ENCODE measurements at regions not wholly inside any gene's neighbourhood (a gene's known extent, or its start where the extent isn't known, plus 50 kb on each side); places are given as distances from the start of the nearest gene placed in this dataset.

DNA sequence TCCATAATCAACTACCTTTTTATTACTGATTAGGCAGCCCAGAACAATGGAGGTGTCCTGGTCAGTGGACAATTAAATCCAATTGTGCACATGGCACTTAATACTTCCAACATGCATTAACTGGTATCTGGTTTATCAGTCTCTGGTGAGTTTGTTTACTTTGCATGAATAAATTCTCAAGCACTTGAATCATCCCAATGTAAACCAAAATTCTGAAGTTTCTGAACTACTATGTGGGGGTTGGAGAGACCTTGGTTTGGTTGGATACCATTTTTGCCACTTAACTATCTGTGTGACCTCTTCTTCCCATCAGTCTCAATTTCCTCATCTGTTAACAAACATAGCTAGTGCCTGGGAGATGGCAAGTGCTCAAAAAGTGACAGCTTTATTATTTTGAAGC, 70.5 kb upstream of the MAP4 start:
- Histone ChIP-seq H3K36me3 (peaks cover 3 to 7% of the 10 kb centered on the region in 2 donors), H3K4me3 (peak overlapping the region in 1 of 2 donors; percentile 84), H3K27me3 (no peaks in the 10 kb centered on the region), H3K9me3 (no peaks in the 10 kb centered on the region), H3K27ac (peak overlapping the region; percentile 97 to 98), H3K4me1 (peaks cover 5 to 32% of the 10 kb centered on the region in 2 donors)
- DNase-seq (ENCODE audit: low spot score in 2 of 2): no peak
- intact Hi-C loops (cut with DNase I): loop anchor here (5.0 kb wide), 1 partner anchor 66 kb away; no protein-coding TSS in a partner anchor
- TF ChIP-seq CTCF (IDR thresholded peaks at IDR 0.05): no peak

DNA sequence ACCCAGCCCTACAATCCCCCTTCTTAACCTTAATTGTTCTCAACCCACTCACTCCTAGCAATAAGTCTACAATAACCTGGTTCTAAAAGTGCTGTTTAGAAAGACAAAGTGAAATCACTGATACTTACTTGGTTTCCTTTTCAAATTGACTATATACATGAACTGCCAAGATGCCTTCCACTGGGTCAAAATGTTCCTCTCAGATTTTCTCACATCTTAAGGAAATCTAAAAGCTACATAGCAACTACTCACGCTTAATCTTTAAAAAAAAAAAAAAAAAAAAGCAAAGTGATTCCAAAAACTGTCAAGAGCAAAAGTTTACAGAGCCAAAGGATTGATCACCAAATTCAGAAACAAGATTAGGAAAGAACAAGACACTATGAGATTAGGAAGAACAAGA, 68.7 kb upstream of the MAP4 start:
- peak overlapping the region; percentile 97 to 98 for H3K27ac ChIP-seq
- no peak for TF ChIP-seq CTCF (IDR thresholded peaks at IDR 0.05)
- peaks cover 3 to 7% of the 10 kb centered on the region in 2 donors for H3K36me3 ChIP-seq
- peak overlapping the region in 1 of 2 donors; percentile 8 for H3K4me3 ChIP-seq
- no peaks in the 10 kb centered on the region for H3K9me3 ChIP-seq
- H3K4me1 ChIP-seq: peaks cover 7 to 34% of the 10 kb centered on the region in 2 donors
- intact Hi-C loops (cut with DNase I): loop anchor here (5.0 kb wide), 1 partner anchor 67 kb away; no protein-coding TSS in a partner anchor
- no peaks in the 10 kb centered on the region for H3K27me3 ChIP-seq
- no peak for DNase-seq (ENCODE audit: low spot score in 2 of 2)

- Histone ChIP-seq H3K9me3 (no peaks in the 10 kb centered on the region), H3K4me3 (no peak overlapping the region), H3K4me1 (peaks cover 13 to 36% of the 10 kb centered on the region in 2 donors), H3K27me3 (no peaks in the 10 kb centered on the region), H3K36me3 (peaks cover 3 to 7% of the 10 kb centered on the region in 2 donors), H3K27ac (peak overlapping the region; percentile 97 to 98)
- intact Hi-C loops (cut with DNase I): no loop called here
- DNase-seq (ENCODE audit: low spot score in 2 of 2): no peak
- no peak for TF ChIP-seq CTCF (IDR thresholded peaks at IDR 0.05)
These were observed 68.0 kb upstream of the MAP4 start for GRCh38 chr3:48084170-48084569.

- DNase-seq (ENCODE audit: low spot score in 2 of 2): no peak
- no peaks in the 10 kb centered on the region for H3K27me3 ChIP-seq
- H3K27ac ChIP-seq: peak overlapping the region; percentile 3 to 17
- H3K9me3 ChIP-seq: no peaks in the 10 kb centered on the region
- no peak for TF ChIP-seq CTCF (IDR thresholded peaks at IDR 0.05)
- no peak overlapping the region for H3K4me3 ChIP-seq
- intact Hi-C loops (cut with DNase I): no loop called here
- peaks cover 3 to 7% of the 10 kb centered on the region in 2 donors for H3K36me3 ChIP-seq
- H3K4me1 ChIP-seq: peaks cover 13 to 37% of the 10 kb centered on the region in 2 donors
These were observed 66.5 kb upstream of the MAP4 start for GRCh38 chr3:48082580-48083184.

DNA sequence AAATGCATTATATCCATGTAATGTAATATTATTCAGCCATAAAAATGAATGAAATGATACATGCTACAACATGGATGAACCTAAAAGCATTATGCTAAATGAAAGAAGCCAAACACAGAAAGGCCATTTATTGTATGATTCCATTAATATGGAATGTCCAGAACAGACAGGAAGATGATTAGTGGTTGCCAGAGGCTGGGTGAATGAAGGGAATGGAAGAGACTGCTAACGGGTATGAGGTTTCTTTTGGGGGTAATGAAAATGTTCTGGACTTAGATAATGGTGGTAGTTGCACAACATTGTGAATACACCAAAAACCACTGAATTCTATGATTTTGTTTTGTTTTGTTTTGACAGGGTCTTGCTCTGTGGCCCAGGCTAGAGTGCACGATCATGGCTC, 61.6 kb upstream of the MAP4 start:
- DNase-seq (ENCODE audit: low spot score in 2 of 2): no peak
- peaks cover 10 to 15% of the 10 kb centered on the region in 2 donors for H3K4me1 ChIP-seq
- no peaks in the 10 kb centered on the region for H3K36me3 ChIP-seq
- H3K9me3 ChIP-seq: no peaks in the 10 kb centered on the region
- TF ChIP-seq CTCF (IDR thresholded peaks at IDR 0.05): no peak
- H3K27me3 ChIP-seq: no peaks in the 10 kb centered on the region
- intact Hi-C loops (cut with DNase I): no loop called here
- no peak overlapping the region for H3K27ac ChIP-seq
- no peak overlapping the region for H3K4me3 ChIP-seq
